ENCODE measurements at regions not wholly inside any gene's neighbourhood (a gene's known extent, or its start where the extent isn't known, plus 50 kb on each side); places are given as distances from the start of the nearest gene placed in this dataset.
"Not testable (repeated sequence)": the region's sequence is repeated elsewhere in the genome, so short reads cannot be mapped to it uniquely, and the experiment has no call there.

- no peak for DNase-seq
Observed at GRCh38 chr3:74978684-74979083, 364.2 kb upstream of the CNTN3 start.

- not testable (repeated sequence) for DNase-seq
Observed at GRCh38 chr3:74985028-74985904, 370.8 kb upstream of the CNTN3 start.

GRCh38 chr3:74988095-74988494 lies 373.6 kb upstream of the CNTN3 start:
- DNase-seq: no peak

GRCh38 chr3:74992898-74993297 lies 378.4 kb upstream of the CNTN3 start:
- no peak for DNase-seq

- no peak for DNase-seq
Observed at GRCh38 chr3:75001330-75001729, 386.9 kb upstream of the CNTN3 start.

GRCh38 chr3:75012791-75013331 lies 398.4 kb upstream of the CNTN3 start:
- DNase-seq: no peak

- DNase-seq: no peak
Observed at GRCh38 chr3:75014008-75014407, 399.5 kb upstream of the CNTN3 start.

GRCh38 chr3:75015280-75015679 lies 400.8 kb upstream of the CNTN3 start:
- no peak for DNase-seq

- DNase-seq: no peak
Observed at GRCh38 chr3:75035146-75035545, 420.7 kb upstream of the CNTN3 start.

- DNase-seq: no peak
Observed at GRCh38 chr3:75042941-75043340, 428.5 kb upstream of the CNTN3 start.

- no peak for DNase-seq
Observed at GRCh38 chr3:75048650-75049049, 434.2 kb upstream of the CNTN3 start.

GRCh38 chr3:75049533-75049932 lies 435.1 kb upstream of the CNTN3 start:
- DNase-seq: no peak

- DNase-seq: no peak
Observed at GRCh38 chr3:75059120-75059519, 444.7 kb upstream of the CNTN3 start.

GRCh38 chr3:75061806-75062205 lies 447.3 kb upstream of the CNTN3 start:
- no peak for DNase-seq

- DNase-seq: no peak
Observed at GRCh38 chr3:75075158-75075557, 460.7 kb upstream of the CNTN3 start.

- no peak for DNase-seq
Observed at GRCh38 chr3:75076481-75076880, 462.0 kb upstream of the CNTN3 start.

GRCh38 chr3:75078290-75078689 lies 463.8 kb upstream of the CNTN3 start:
- DNase-seq: no peak

GRCh38 chr3:75082845-75083244 lies 468.4 kb upstream of the CNTN3 start:
- DNase-seq: no peak

- DNase-seq: no peak
Observed at GRCh38 chr3:75089841-75090240, 475.4 kb upstream of the CNTN3 start.

- no peak for DNase-seq
Observed at GRCh38 chr3:75101329-75102147, 487.1 kb upstream of the CNTN3 start.

GRCh38 chr3:75110741-75111140 lies 496.3 kb upstream of the CNTN3 start:
- DNase-seq: no peak

GRCh38 chr3:75115695-75116094 lies 501.2 kb upstream of the CNTN3 start:
- no peak for DNase-seq

GRCh38 chr3:75118779-75119178 lies 504.3 kb upstream of the CNTN3 start:
- no peak for DNase-seq

GRCh38 chr3:75126556-75126955 lies 512.1 kb upstream of the CNTN3 start:
- DNase-seq: no peak

Measured in NCI-H146 (cell line).